Sigmoid colon (tissue), 6 donors: ENCODE measurements at regions not wholly inside any gene's neighbourhood (a gene's known extent, or its start where the extent isn't known, plus 50 kb on each side); places are given as distances from the start of the nearest gene placed in this dataset.

Experiments
- DNase-seq: peaks from one replicate; pipeline ENCODE4 v3.0.0-alpha.2; 2019
- H3K27ac ChIP-seq, 4 donors: fragments of 200-600 bp; sonication (generic); one replicate each; pipeline ENCODE4 v1.5.1; 2016 to 2019; ENCODE audit warnings: mild to moderate bottlenecking in 1 of 4
- H3K27me3 ChIP-seq, 3 donors: fragments of 200-600 bp; sonication (generic); one replicate each; pipeline ENCODE4 v1.5.1; 2019; ENCODE audit warnings: mild to moderate bottlenecking in 1 of 3
- H3K36me3 ChIP-seq, 4 donors: fragments of 200-600 bp; sonication (generic); one replicate each; pipeline ENCODE4 v1.5.1; 2016 to 2019
- H3K4me1 ChIP-seq, 4 donors: fragments of 200-600 bp; sonication (generic); one replicate each; pipeline ENCODE4 v1.5.1; 2017 to 2019
- H3K4me3 ChIP-seq, 4 donors: fragments of 200-600 bp; sonication (generic); one replicate each; pipeline ENCODE4 v1.5.1; 2017 to 2019; ENCODE audit warnings: mild to moderate bottlenecking in 2 of 4, moderate library complexity in 1 of 4
- H3K9me3 ChIP-seq, 4 donors: fragments of 200-600 bp in 3 of 4; sonication (generic) in 3 of 4; one replicate each; pipeline versions ENCODE4 v1.5.1 to v1.6.1; 2013 to 2019
- EP300 ChIP-seq, 4 donors: sonication (generic); formaldehyde crosslinking; IDR thresholded peaks; one replicate each; pipeline ENCODE4 v1.6.1; 2017; ENCODE audit warnings: antibody characterized with exemption in 4 of 4
- POLR2A ChIP-seq, 2 donors: fragments of 450-650 bp; IDR thresholded peaks; one replicate each; pipeline ENCODE4 v1.6.1; 2016; ENCODE audit warnings: antibody characterized with exemption in 2 of 2, mild to moderate bottlenecking in 2 of 2, moderate library complexity in 2 of 2
- POLR2AphosphoS5 ChIP-seq, 4 donors: sonication (generic); formaldehyde crosslinking; IDR thresholded peaks; one replicate each; pipeline ENCODE4 v1.6.1; 2017; ENCODE audit warnings: antibody characterized with exemption in 4 of 4
- WGBS, 2 donors: extraction: QIAGEN DNeasy Blood & Tissue Kit; methylation state at CpG; one replicate each; pipeline ENCODE4 v1.1.7; 2013; 5-methylcytosine and 5-hydroxymethylcytosine counted together
- intact Hi-C: fragments of 100-400 bp; cut with DNase I; formaldehyde crosslinking; loops from one replicate; pipeline ENCODE4 v1.15.1; 2023
- TF ChIP-seq, protein P1 (sequence below), 4 experiments: fragments of 450-650 bp in 3 of 4; fragments of 200-600 bp in 1 of 4; IDR thresholded peaks; one replicate each; pipeline ENCODE4 v1.5.1; 2016 to 2019; ENCODE audit warnings: antibody characterized with exemption in 4 of 4, mild to moderate bottlenecking in 3 of 4, moderate library complexity in 2 of 4
- donor health status: healthy with polysubstance abuse.
- donor health status: healthy.

- TF ChIP-seq, protein P1, sequence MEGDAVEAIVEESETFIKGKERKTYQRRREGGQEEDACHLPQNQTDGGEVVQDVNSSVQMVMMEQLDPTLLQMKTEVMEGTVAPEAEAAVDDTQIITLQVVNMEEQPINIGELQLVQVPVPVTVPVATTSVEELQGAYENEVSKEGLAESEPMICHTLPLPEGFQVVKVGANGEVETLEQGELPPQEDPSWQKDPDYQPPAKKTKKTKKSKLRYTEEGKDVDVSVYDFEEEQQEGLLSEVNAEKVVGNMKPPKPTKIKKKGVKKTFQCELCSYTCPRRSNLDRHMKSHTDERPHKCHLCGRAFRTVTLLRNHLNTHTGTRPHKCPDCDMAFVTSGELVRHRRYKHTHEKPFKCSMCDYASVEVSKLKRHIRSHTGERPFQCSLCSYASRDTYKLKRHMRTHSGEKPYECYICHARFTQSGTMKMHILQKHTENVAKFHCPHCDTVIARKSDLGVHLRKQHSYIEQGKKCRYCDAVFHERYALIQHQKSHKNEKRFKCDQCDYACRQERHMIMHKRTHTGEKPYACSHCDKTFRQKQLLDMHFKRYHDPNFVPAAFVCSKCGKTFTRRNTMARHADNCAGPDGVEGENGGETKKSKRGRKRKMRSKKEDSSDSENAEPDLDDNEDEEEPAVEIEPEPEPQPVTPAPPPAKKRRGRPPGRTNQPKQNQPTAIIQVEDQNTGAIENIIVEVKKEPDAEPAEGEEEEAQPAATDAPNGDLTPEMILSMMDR (IDR thresholded peaks at IDR 0.05): no peak
- TF ChIP-seq EP300 (IDR thresholded peaks at IDR 0.05) (no peak), POLR2A (IDR thresholded peaks at IDR 0.05) (no peak), POLR2AphosphoS5 (IDR thresholded peaks at IDR 0.05) (no peak)
- intact Hi-C loops: no loop called here
- no peak overlapping the region for H3K4me3 ChIP-seq
- H3K9me3 ChIP-seq: peaks cover 0 to 9% (median 3%) of the 10 kb centered on the region in 4 donors
- no peaks in the 10 kb centered on the region for H3K4me1 ChIP-seq
- no peak for DNase-seq
- peaks cover 0 to 12% (median 0%) of the 10 kb centered on the region in 3 donors for H3K27me3 ChIP-seq
- no peaks in the 10 kb centered on the region for H3K36me3 ChIP-seq
- H3K27ac ChIP-seq: no peak overlapping the region
Measured at GRCh38 chr20:60904730-60905129, 347.3 kb upstream of the CDH4 start.

DNA sequence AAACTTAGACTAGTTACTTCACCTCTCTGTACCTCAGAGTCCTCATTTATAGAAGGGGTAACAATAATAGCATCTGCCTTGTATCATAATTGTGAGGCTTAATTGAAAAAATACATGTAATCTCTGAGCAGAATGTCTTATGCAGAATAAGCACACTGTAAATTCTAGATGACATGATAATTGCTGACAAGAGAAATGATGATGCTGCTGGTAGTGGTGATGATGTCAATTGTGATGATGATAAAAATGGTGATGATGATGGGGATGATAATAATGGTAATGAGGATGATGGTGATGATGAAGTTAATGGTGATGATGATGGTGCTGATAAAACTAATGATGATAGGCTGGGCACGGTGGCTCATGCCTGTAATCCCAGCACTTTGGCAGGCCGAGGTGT lies 346.1 kb upstream of the CDH4 start:
- Histone ChIP-seq H3K9me3 (peaks cover 0 to 9% (median 3%) of the 10 kb centered on the region in 4 donors), H3K27me3 (peaks cover 0 to 12% (median 0%) of the 10 kb centered on the region in 3 donors), H3K4me3 (no peak overlapping the region), H3K27ac (no peak overlapping the region), H3K36me3 (no peaks in the 10 kb centered on the region), H3K4me1 (no peaks in the 10 kb centered on the region)
- TF ChIP-seq POLR2A (IDR thresholded peaks at IDR 0.05): no peak
- TF ChIP-seq EP300 (IDR thresholded peaks at IDR 0.05): no peak
- TF ChIP-seq, protein P1 (IDR thresholded peaks at IDR 0.05): no peak
- TF ChIP-seq POLR2AphosphoS5 (IDR thresholded peaks at IDR 0.05): no peak
- intact Hi-C loops: no loop called here
- DNase-seq: no peak
- WGBS, 2 donors: 93 to 94% methylated on average over 2 of the region's 2 CpGs

- 91 to 93% methylated on average over 4 of the region's 4 CpGs for WGBS, 2 donors
- TF ChIP-seq POLR2AphosphoS5 (IDR thresholded peaks at IDR 0.05): no peak
- TF ChIP-seq POLR2A (IDR thresholded peaks at IDR 0.05): no peak
- TF ChIP-seq, protein P1 (IDR thresholded peaks at IDR 0.05): no peak
- no peak for TF ChIP-seq EP300 (IDR thresholded peaks at IDR 0.05)
- Histone ChIP-seq H3K4me3 (no peak overlapping the region), H3K4me1 (no peaks in the 10 kb centered on the region), H3K36me3 (no peaks in the 10 kb centered on the region), H3K27ac (no peak overlapping the region), H3K27me3 (peaks cover 0 to 12% (median 0%) of the 10 kb centered on the region in 3 donors), H3K9me3 (peaks cover 0 to 7% (median 3%) of the 10 kb centered on the region in 4 donors)
- intact Hi-C loops: no loop called here
- DNase-seq: no peak
Measured at GRCh38 chr20:60906555-60906954, 345.5 kb upstream of the CDH4 start.

- 62 to 68% methylated on average over 4 of the region's 4 CpGs for WGBS, 2 donors
Measured at GRCh38 chr20:60913298-60913697, 338.8 kb upstream of the CDH4 start.

More at GRCh38 chr20:60913298-60913697, 338.8 kb upstream of the CDH4 start:
- intact Hi-C loops: no loop called here
- no peak for DNase-seq
- Histone ChIP-seq H3K27ac (no peak overlapping the region), H3K27me3 (no peaks in the 10 kb centered on the region), H3K36me3 (no peaks in the 10 kb centered on the region), H3K4me1 (no peaks in the 10 kb centered on the region), H3K4me3 (no peak overlapping the region), H3K9me3 (no peaks in the 10 kb centered on the region)
- no peak for TF ChIP-seq EP300 (IDR thresholded peaks at IDR 0.05)
- TF ChIP-seq, protein P1 (IDR thresholded peaks at IDR 0.05): no peak
- TF ChIP-seq POLR2A (IDR thresholded peaks at IDR 0.05): no peak
- TF ChIP-seq POLR2AphosphoS5 (IDR thresholded peaks at IDR 0.05): no peak
